ENCODE measurements at regions not wholly inside any gene's neighbourhood (a gene's known extent, or its start where the extent isn't known, plus 50 kb on each side); places are given as distances from the start of the nearest gene placed in this dataset.

- H3K4me1 Mint-ChIP-seq: no peaks in the 10 kb centered on the region
- no peak for DNase-seq
- H3K4me3 Mint-ChIP-seq: no peak overlapping the region
- H3K27ac Mint-ChIP-seq: no peak overlapping the region
- no peaks in the 10 kb centered on the region for H3K9me3 Mint-ChIP-seq
- POLR2A ChIA-PET: no interaction called here
- no peaks in the 10 kb centered on the region for H3K27me3 Mint-ChIP-seq
- H3K36me3 Mint-ChIP-seq (ENCODE audit: low read depth): no peaks in the 10 kb centered on the region
- CTCF ChIA-PET: no interaction called here
Observed at GRCh38 chr18:45416168-45416567, 199.1 kb upstream of the SLC14A2 start.

- Mint-ChIP-seq H3K9me3 (no peaks in the 10 kb centered on the region), H3K27me3 (no peaks in the 10 kb centered on the region), H3K36me3 (ENCODE audit: low read depth) (no peaks in the 10 kb centered on the region), H3K4me1 (no peaks in the 10 kb centered on the region), H3K4me3 (no peak overlapping the region), H3K27ac (no peak overlapping the region)
- POLR2A ChIA-PET: no interaction called here
- no peak for DNase-seq
- CTCF ChIA-PET: no interaction called here
Observed at GRCh38 chr18:45417392-45417791, 197.9 kb upstream of the SLC14A2 start.

- Mint-ChIP-seq H3K9me3 (no peaks in the 10 kb centered on the region), H3K4me1 (no peaks in the 10 kb centered on the region), H3K36me3 (ENCODE audit: low read depth) (no peaks in the 10 kb centered on the region), H3K27me3 (peaks cover 2% of the 10 kb centered on the region), H3K4me3 (no peak overlapping the region), H3K27ac (no peak overlapping the region)
- DNase-seq: no peak
- ChIA-PET CTCF (no interaction called here), POLR2A (no interaction called here)
Observed at GRCh38 chr18:45423659-45424058, 191.6 kb upstream of the SLC14A2 start.

- POLR2A ChIA-PET: no interaction called here
- H3K27ac Mint-ChIP-seq: no peak overlapping the region
Observed at GRCh38 chr18:45430041-45430440, 185.2 kb upstream of the SLC14A2 start.

GRCh38 chr18:45435810-45436209 lies 179.5 kb upstream of the SLC14A2 start:
- no peak overlapping the region for H3K27ac Mint-ChIP-seq

More at GRCh38 chr18:45430041-45430440, 185.2 kb upstream of the SLC14A2 start:
- CTCF ChIA-PET: no interaction called here
- no peaks in the 10 kb centered on the region for H3K36me3 Mint-ChIP-seq (ENCODE audit: low read depth)
- DNase-seq: no peak
- peaks cover 2% of the 10 kb centered on the region for H3K27me3 Mint-ChIP-seq
- H3K4me3 Mint-ChIP-seq: no peak overlapping the region
- no peaks in the 10 kb centered on the region for H3K4me1 Mint-ChIP-seq
- no peaks in the 10 kb centered on the region for H3K9me3 Mint-ChIP-seq

GRCh38 chr18:45437366-45437765 lies 177.9 kb upstream of the SLC14A2 start:
- Mint-ChIP-seq H3K4me1 (no peaks in the 10 kb centered on the region), H3K9me3 (no peaks in the 10 kb centered on the region), H3K27me3 (peaks cover 2% of the 10 kb centered on the region), H3K27ac (no peak overlapping the region), H3K36me3 (ENCODE audit: low read depth) (no peaks in the 10 kb centered on the region), H3K4me3 (no peak overlapping the region)
- ChIA-PET POLR2A (no interaction called here), CTCF (no interaction called here)
- DNase-seq: no peak

More at GRCh38 chr18:45435810-45436209, 179.5 kb upstream of the SLC14A2 start:
- Mint-ChIP-seq H3K27me3 (no peaks in the 10 kb centered on the region), H3K36me3 (ENCODE audit: low read depth) (no peaks in the 10 kb centered on the region), H3K9me3 (no peaks in the 10 kb centered on the region), H3K4me1 (no peaks in the 10 kb centered on the region), H3K4me3 (no peak overlapping the region)
- ChIA-PET CTCF (no interaction called here), POLR2A (no interaction called here)
- no peak for DNase-seq

- Mint-ChIP-seq H3K4me1 (no peaks in the 10 kb centered on the region), H3K27me3 (peaks cover 2% of the 10 kb centered on the region), H3K27ac (no peak overlapping the region), H3K4me3 (no peak overlapping the region), H3K36me3 (ENCODE audit: low read depth) (no peaks in the 10 kb centered on the region), H3K9me3 (no peaks in the 10 kb centered on the region)
- ChIA-PET CTCF (no interaction called here), POLR2A (no interaction called here)
- DNase-seq: no peak
Observed at GRCh38 chr18:45439851-45440645, 175.2 kb upstream of the SLC14A2 start.

- H3K4me3 Mint-ChIP-seq: no peak overlapping the region
- H3K9me3 Mint-ChIP-seq: no peaks in the 10 kb centered on the region
- peaks cover 2% of the 10 kb centered on the region for H3K27me3 Mint-ChIP-seq
- ChIA-PET CTCF (no interaction called here), POLR2A (no interaction called here)
- H3K27ac Mint-ChIP-seq: no peak overlapping the region
- DNase-seq: no peak
- H3K36me3 Mint-ChIP-seq (ENCODE audit: low read depth): no peaks in the 10 kb centered on the region
- H3K4me1 Mint-ChIP-seq: no peaks in the 10 kb centered on the region
Observed at GRCh38 chr18:45441110-45441847, 174.0 kb upstream of the SLC14A2 start.

- no peak overlapping the region for H3K4me3 Mint-ChIP-seq
- POLR2A ChIA-PET: no interaction called here
- no peaks in the 10 kb centered on the region for H3K36me3 Mint-ChIP-seq (ENCODE audit: low read depth)
- CTCF ChIA-PET: no interaction called here
- peaks cover 2% of the 10 kb centered on the region for H3K27me3 Mint-ChIP-seq
- no peak overlapping the region for H3K27ac Mint-ChIP-seq
- no peaks in the 10 kb centered on the region for H3K9me3 Mint-ChIP-seq
- no peaks in the 10 kb centered on the region for H3K4me1 Mint-ChIP-seq
- no peak for DNase-seq
Observed at GRCh38 chr18:45444040-45444439, 171.2 kb upstream of the SLC14A2 start.

- no peaks in the 10 kb centered on the region for H3K27me3 Mint-ChIP-seq
- H3K4me1 Mint-ChIP-seq: no peaks in the 10 kb centered on the region
- no peak for DNase-seq
- no peak overlapping the region for H3K4me3 Mint-ChIP-seq
- ChIA-PET POLR2A (no interaction called here), CTCF (no interaction called here)
- H3K27ac Mint-ChIP-seq: no peak overlapping the region
- H3K36me3 Mint-ChIP-seq (ENCODE audit: low read depth): no peaks in the 10 kb centered on the region
- no peaks in the 10 kb centered on the region for H3K9me3 Mint-ChIP-seq
Observed at GRCh38 chr18:45447355-45448265, 167.7 kb upstream of the SLC14A2 start.

GRCh38 chr18:45448871-45449270 lies 166.4 kb upstream of the SLC14A2 start:
- no peaks in the 10 kb centered on the region for H3K27me3 Mint-ChIP-seq
- H3K27ac Mint-ChIP-seq: no peak overlapping the region
- no peaks in the 10 kb centered on the region for H3K36me3 Mint-ChIP-seq (ENCODE audit: low read depth)
- POLR2A ChIA-PET: no interaction called here
- H3K9me3 Mint-ChIP-seq: no peaks in the 10 kb centered on the region
- no peak for DNase-seq
- no peak overlapping the region for H3K4me3 Mint-ChIP-seq
- CTCF ChIA-PET: no interaction called here
- no peaks in the 10 kb centered on the region for H3K4me1 Mint-ChIP-seq

GRCh38 chr18:45449418-45450227 lies 165.7 kb upstream of the SLC14A2 start:
- Mint-ChIP-seq H3K36me3 (ENCODE audit: low read depth) (no peaks in the 10 kb centered on the region), H3K27me3 (no peaks in the 10 kb centered on the region), H3K27ac (no peak overlapping the region), H3K4me3 (no peak overlapping the region), H3K4me1 (no peaks in the 10 kb centered on the region), H3K9me3 (no peaks in the 10 kb centered on the region)
- DNase-seq: no peak
- ChIA-PET CTCF (no interaction called here), POLR2A (no interaction called here)
